Mucosa of descending colon (tissue), 3 donors: ENCODE measurements at regions not wholly inside any gene's neighbourhood (a gene's known extent, or its start where the extent isn't known, plus 50 kb on each side); places are given as distances from the start of the nearest gene placed in this dataset.

Experiments
- ATAC-seq: fragments of 200-7000 bp; cut with Tn5 transposase; one replicate; pipeline ENCODE4 v1.9.1; 2020; ENCODE audit warnings: mild to moderate bottlenecking, moderate library complexity
- DNase-seq, 3 donors: peaks; one replicate each; pipeline ENCODE4 v3.0.0-alpha.2; 2020
- H3K36me3 ChIP-seq: fragments of 200-600 bp; one replicate; pipeline ENCODE4 v1.8.0; 2021; ENCODE audit warnings: low read depth, mild to moderate bottlenecking
- H3K4me1 ChIP-seq: fragments of 200-600 bp; one replicate; pipeline ENCODE4 v1.8.0; 2021; ENCODE audit warnings: low read depth, mild to moderate bottlenecking
- H3K4me3 ChIP-seq: fragments of 200-600 bp; one replicate; pipeline ENCODE4 v1.8.0; 2021; ENCODE audit warnings: mild to moderate bottlenecking
- H3K9me3 ChIP-seq: fragments of 200-600 bp; one replicate; pipeline ENCODE4 v1.8.0; 2021; ENCODE audit warnings: mild to moderate bottlenecking
- CTCF ChIP-seq: fragments of 200-600 bp; IDR thresholded peaks from one replicate; pipeline ENCODE4 v1.8.0; 2022; ENCODE audit warnings: antibody characterized with exemption, mild to moderate bottlenecking
- intact Hi-C, 2 donors: fragments of 100-400 bp; cut with DNase I in 1 of 2; cut with micrococcal nuclease in 1 of 2; formaldehyde crosslinking; loops; one replicate each; pipeline versions ENCODE4 v1.11.0 to v1.11.1; 2022; cut with DNase I, micrococcal nuclease
- donor health status: DM: no; HTN: no; CAD: no; lungs with moderate emphysema.
- donor health status: DM: no; HTN: no; CAD: no.
- donor health status: DM: no; HTN: yes; CAD: no.

- no peaks in the 10 kb centered on the region for H3K9me3 ChIP-seq
- no peak for TF ChIP-seq CTCF
- no peak overlapping the region for H3K4me3 ChIP-seq
- intact Hi-C loops, result no loop called here
- H3K36me3 ChIP-seq, result no peaks in the 10 kb centered on the region
- no peak for ATAC-seq
- DNase-seq, result no peak
- no peaks in the 10 kb centered on the region for H3K4me1 ChIP-seq
These were observed 135.7 kb downstream of the ZNF281 start for GRCh38 chr1:200274116-200274515.

DNA sequence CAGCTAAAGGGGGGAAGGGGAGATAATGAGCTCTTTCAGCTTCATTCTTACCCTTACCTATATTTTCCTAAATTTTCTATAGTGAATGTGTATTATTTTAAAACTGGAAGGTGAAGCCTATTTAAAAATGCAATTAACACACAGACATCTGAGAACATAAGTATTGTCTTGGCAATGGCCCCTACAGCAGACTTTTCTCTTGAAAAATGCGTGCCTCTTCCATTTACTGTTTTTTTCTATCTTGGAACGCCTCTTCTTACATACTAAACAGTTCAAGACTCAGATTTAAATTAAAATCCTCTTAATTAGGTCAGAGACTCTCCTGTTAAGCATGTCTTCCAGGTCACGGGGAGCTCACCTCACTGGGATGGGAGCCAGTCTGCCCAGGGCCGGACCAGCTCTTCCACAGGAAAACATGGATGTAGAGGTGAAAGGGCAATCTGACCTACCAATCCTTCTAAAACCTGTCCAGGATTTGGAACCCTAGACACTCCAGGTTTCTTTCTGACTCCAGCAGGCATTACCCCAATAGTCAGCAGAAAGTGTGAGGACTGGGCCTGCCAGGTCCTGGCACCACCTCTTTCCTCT lies 137.3 kb downstream of the ZNF281 start:
- Histone ChIP-seq H3K4me1 (no peaks in the 10 kb centered on the region), H3K36me3 (no peaks in the 10 kb centered on the region), H3K9me3 (no peaks in the 10 kb centered on the region), H3K4me3 (no peak overlapping the region)
- DNase-seq (no peak), ATAC-seq (no peak)
- TF ChIP-seq CTCF, result no peak
- intact Hi-C loops, result no loop called here

GRCh38 chr1:200269256-200269655 lies 140.6 kb downstream of the ZNF281 start:
- intact Hi-C loops, result no loop called here
- H3K36me3 ChIP-seq, result no peaks in the 10 kb centered on the region
- H3K4me3 ChIP-seq, result no peak overlapping the region
- TF ChIP-seq CTCF, result no peak
- H3K9me3 ChIP-seq, result no peaks in the 10 kb centered on the region
- no peaks in the 10 kb centered on the region for H3K4me1 ChIP-seq
- DNase-seq (no peak), ATAC-seq (no peak)

GRCh38 chr1:200267937-200268336 lies 141.9 kb downstream of the ZNF281 start:
- ATAC-seq (no peak), DNase-seq (no peak)
- no peaks in the 10 kb centered on the region for H3K36me3 ChIP-seq
- no peak for TF ChIP-seq CTCF
- intact Hi-C loops, result no loop called here
- H3K4me1 ChIP-seq, result no peaks in the 10 kb centered on the region
- H3K4me3 ChIP-seq, result no peak overlapping the region
- H3K9me3 ChIP-seq, result no peaks in the 10 kb centered on the region

DNA sequence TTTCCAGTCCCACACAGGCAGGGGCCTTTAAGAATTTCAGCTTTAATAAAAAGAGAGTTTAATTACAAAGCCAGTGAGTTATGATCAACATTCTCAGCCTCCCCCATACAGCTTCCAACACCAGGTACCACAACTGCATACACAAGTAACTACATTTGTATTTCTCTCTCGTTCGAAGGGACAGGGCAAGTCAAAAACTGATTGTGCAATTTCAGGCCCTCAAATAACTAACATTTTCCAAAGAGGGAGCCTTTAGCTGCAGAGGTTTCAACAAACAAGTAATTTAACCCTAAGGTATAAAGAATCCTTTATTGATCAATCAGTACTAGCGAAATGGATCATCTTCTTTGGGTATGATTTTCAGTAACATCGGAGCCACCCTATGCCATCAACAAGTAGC lies 142.4 kb downstream of the ZNF281 start:
- DNase-seq, result no peak
- no peak for ATAC-seq
- intact Hi-C loops, result no loop called here
- no peaks in the 10 kb centered on the region for H3K4me1 ChIP-seq
- H3K36me3 ChIP-seq, result no peaks in the 10 kb centered on the region
- H3K9me3 ChIP-seq, result no peaks in the 10 kb centered on the region
- TF ChIP-seq CTCF, result no peak
- H3K4me3 ChIP-seq, result no peak overlapping the region

GRCh38 chr1:200266871-200267270 lies 143.0 kb downstream of the ZNF281 start:
- no peak for TF ChIP-seq CTCF
- DNase-seq (no peak), ATAC-seq (no peak)
- Histone ChIP-seq H3K4me1 (no peaks in the 10 kb centered on the region), H3K9me3 (no peaks in the 10 kb centered on the region), H3K4me3 (no peak overlapping the region), H3K36me3 (no peaks in the 10 kb centered on the region)
- intact Hi-C loops, result no loop called here
